HG02642 (cell line): ENCODE measurements at regions not wholly inside any gene's neighbourhood (a gene's known extent, or its start where the extent isn't known, plus 50 kb on each side); places are given as distances from the start of the nearest gene placed in this dataset.

Experiments used
- ATAC-seq: cut with Tn5 transposase; IDR thresholded peaks from one replicate; pipeline ENCODE4 v1.9.1; 2021; ENCODE audit warnings: mild to moderate bottlenecking; ENCODE audit not compliant: unreplicated experiment, poor library complexity

- ATAC-seq: no peak
These were observed 177.4 kb upstream of the LEF1 start for GRCh38 chr4:108345862-108346817.

GRCh38 chr4:108342325-108342970 lies 173.7 kb upstream of the LEF1 start:
- ATAC-seq: no peak

- no peak for ATAC-seq
These were observed 169.2 kb upstream of the LEF1 start for GRCh38 chr4:108337923-108338322.

- ATAC-seq: no peak
These were observed 167.3 kb upstream of the LEF1 start for GRCh38 chr4:108336076-108336475.

- no peak for ATAC-seq
These were observed 166.3 kb upstream of the LEF1 start for GRCh38 chr4:108335081-108335480.

- no peak for ATAC-seq
These were observed 165.3 kb upstream of the LEF1 start for GRCh38 chr4:108334031-108334430.

GRCh38 chr4:108333353-108333942 lies 164.7 kb upstream of the LEF1 start:
- ATAC-seq: no peak

GRCh38 chr4:108331905-108332632 lies 163.3 kb upstream of the LEF1 start:
- no peak for ATAC-seq

- ATAC-seq: no peak
These were observed 159.6 kb upstream of the LEF1 start for GRCh38 chr4:108328383-108328732.

- no peak for ATAC-seq
These were observed 159.1 kb upstream of the LEF1 start for GRCh38 chr4:108327642-108328382.

- ATAC-seq: no peak
These were observed 156.8 kb upstream of the LEF1 start for GRCh38 chr4:108325561-108325960.

- ATAC-seq: no peak
These were observed 155.7 kb upstream of the LEF1 start for GRCh38 chr4:108324450-108324849.

GRCh38 chr4:108322497-108322896 lies 153.8 kb upstream of the LEF1 start:
- ATAC-seq: no peak

- no peak for ATAC-seq
These were observed 151.3 kb upstream of the LEF1 start for GRCh38 chr4:108320061-108320460.

- no peak for ATAC-seq
These were observed 148.6 kb upstream of the LEF1 start for GRCh38 chr4:108317377-108317776.

GRCh38 chr4:108315694-108316093 lies 147.0 kb upstream of the LEF1 start:
- ATAC-seq: no peak

- no peak for ATAC-seq
These were observed 146.3 kb upstream of the LEF1 start for GRCh38 chr4:108314900-108315589.

GRCh38 chr4:108313546-108314339 lies 145.0 kb upstream of the LEF1 start:
- ATAC-seq: no peak

- no peak for ATAC-seq
These were observed 142.6 kb upstream of the LEF1 start for GRCh38 chr4:108311313-108311712.
